PC-9 (cell line): ENCODE measurements at regions not wholly inside any gene's neighbourhood (a gene's known extent, or its start where the extent isn't known, plus 50 kb on each side); places are given as distances from the start of the nearest gene placed in this dataset.

Source experiments
- EZH2 ChIP-seq: fragments of 200-600 bp; sonication (generic); IDR thresholded peaks from 2 replicates; pipeline ENCODE4 v1.8.0; 2017; ENCODE audit warnings: antibody characterized with exemption, low read depth
- TF ChIP-seq, protein P1 (sequence below): fragments of 200-600 bp; sonication (generic); conservative IDR thresholded peaks from 2 replicates; pipeline ENCODE4 v1.6.1; 2017; ENCODE audit warnings: mixed run types, antibody characterized with exemption, mild to moderate bottlenecking, moderate library complexity

DNA sequence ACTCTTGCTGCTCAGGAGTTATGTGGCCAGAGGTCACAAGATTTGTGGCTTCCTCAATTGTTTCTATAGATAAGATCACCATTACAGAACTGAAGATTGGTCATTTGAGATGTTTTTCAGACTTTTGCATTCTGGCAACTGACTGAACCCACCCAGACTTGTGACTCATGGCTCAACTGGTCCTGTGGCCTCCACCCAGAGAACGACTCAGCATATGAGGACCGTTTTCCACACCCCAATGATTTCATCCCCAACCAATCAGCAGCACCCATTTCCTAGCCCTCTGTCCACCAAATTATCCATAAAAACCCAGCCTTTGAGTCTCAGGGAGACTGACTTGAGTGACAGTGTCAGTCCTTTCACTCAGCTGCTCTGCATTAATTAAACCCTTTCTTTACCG is 143.2 kb upstream of the ASIC2 start:
- no peak for TF ChIP-seq EZH2
- TF ChIP-seq, protein P1, sequence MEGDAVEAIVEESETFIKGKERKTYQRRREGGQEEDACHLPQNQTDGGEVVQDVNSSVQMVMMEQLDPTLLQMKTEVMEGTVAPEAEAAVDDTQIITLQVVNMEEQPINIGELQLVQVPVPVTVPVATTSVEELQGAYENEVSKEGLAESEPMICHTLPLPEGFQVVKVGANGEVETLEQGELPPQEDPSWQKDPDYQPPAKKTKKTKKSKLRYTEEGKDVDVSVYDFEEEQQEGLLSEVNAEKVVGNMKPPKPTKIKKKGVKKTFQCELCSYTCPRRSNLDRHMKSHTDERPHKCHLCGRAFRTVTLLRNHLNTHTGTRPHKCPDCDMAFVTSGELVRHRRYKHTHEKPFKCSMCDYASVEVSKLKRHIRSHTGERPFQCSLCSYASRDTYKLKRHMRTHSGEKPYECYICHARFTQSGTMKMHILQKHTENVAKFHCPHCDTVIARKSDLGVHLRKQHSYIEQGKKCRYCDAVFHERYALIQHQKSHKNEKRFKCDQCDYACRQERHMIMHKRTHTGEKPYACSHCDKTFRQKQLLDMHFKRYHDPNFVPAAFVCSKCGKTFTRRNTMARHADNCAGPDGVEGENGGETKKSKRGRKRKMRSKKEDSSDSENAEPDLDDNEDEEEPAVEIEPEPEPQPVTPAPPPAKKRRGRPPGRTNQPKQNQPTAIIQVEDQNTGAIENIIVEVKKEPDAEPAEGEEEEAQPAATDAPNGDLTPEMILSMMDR = no peak
